ENCODE measurements at regions not wholly inside any gene's neighbourhood (a gene's known extent, or its start where the extent isn't known, plus 50 kb on each side); places are given as distances from the start of the nearest gene placed in this dataset.

- no peak overlapping the region for H3K27ac ChIP-seq
Measured at GRCh38 chr10:71069909-71070666, 142.3 kb upstream of the UNC5B start.

GRCh38 chr10:71070741-71071140 lies 141.6 kb upstream of the UNC5B start:
- TF ChIP-seq ZFX (IDR thresholded peaks at IDR 0.05; ENCODE audit: borderline replicate concordance) (no peak), CTCF (IDR thresholded peaks at IDR 0.05) (no peak)
- H3K27ac ChIP-seq: no peak overlapping the region

More at GRCh38 chr10:71069909-71070666, 142.3 kb upstream of the UNC5B start:
- TF ChIP-seq ZFX (IDR thresholded peaks at IDR 0.05; ENCODE audit: borderline replicate concordance): no peak
- no peak for TF ChIP-seq CTCF (IDR thresholded peaks at IDR 0.05)

- TF ChIP-seq CTCF (IDR thresholded peaks at IDR 0.05): no peak
- TF ChIP-seq ZFX (IDR thresholded peaks at IDR 0.05; ENCODE audit: borderline replicate concordance): no peak
Measured at GRCh38 chr10:71072131-71072822, 140.1 kb upstream of the UNC5B start.

GRCh38 chr10:71072823-71073210 lies 139.6 kb upstream of the UNC5B start:
- no peak overlapping the region for H3K27ac ChIP-seq

More at GRCh38 chr10:71072131-71072822, 140.1 kb upstream of the UNC5B start:
- H3K27ac ChIP-seq: no peak overlapping the region

GRCh38 chr10:71073451-71074175 lies 138.8 kb upstream of the UNC5B start:
- TF ChIP-seq ZFX (IDR thresholded peaks at IDR 0.05; ENCODE audit: borderline replicate concordance) (no peak), CTCF (IDR thresholded peaks at IDR 0.05) (no peak)
- H3K27ac ChIP-seq: no peak overlapping the region

More at GRCh38 chr10:71072823-71073210, 139.6 kb upstream of the UNC5B start:
- TF ChIP-seq CTCF (IDR thresholded peaks at IDR 0.05) (no peak), ZFX (IDR thresholded peaks at IDR 0.05; ENCODE audit: borderline replicate concordance) (no peak)

- TF ChIP-seq ZFX (IDR thresholded peaks at IDR 0.05; ENCODE audit: borderline replicate concordance) (no peak), CTCF (IDR thresholded peaks at IDR 0.05) (no peak)
- no peak overlapping the region for H3K27ac ChIP-seq
Measured at GRCh38 chr10:71074176-71074755, 138.1 kb upstream of the UNC5B start.
